OCI-LY3 (cell line): ENCODE measurements at regions not wholly inside any gene's neighbourhood (a gene's known extent, or its start where the extent isn't known, plus 50 kb on each side); places are given as distances from the start of the nearest gene placed in this dataset.

Experiments used
- EZH2phosphoT487 ChIP-seq: fragments of 200-600 bp; shearing (Covaris generic); IDR thresholded peaks from 2 replicates; pipeline ENCODE4 v1.6.1; 2018; ENCODE audit warnings: antibody characterized with exemption, mixed run types, low read depth
- TF ChIP-seq, protein P1 (sequence below): fragments of 200-600, 300-600 bp; sonication (generic); IDR thresholded peaks from 2 replicates; pipeline ENCODE4 v1.5.1; 2014; ENCODE audit warnings: antibody characterized with exemption, low read length, low read depth

DNA sequence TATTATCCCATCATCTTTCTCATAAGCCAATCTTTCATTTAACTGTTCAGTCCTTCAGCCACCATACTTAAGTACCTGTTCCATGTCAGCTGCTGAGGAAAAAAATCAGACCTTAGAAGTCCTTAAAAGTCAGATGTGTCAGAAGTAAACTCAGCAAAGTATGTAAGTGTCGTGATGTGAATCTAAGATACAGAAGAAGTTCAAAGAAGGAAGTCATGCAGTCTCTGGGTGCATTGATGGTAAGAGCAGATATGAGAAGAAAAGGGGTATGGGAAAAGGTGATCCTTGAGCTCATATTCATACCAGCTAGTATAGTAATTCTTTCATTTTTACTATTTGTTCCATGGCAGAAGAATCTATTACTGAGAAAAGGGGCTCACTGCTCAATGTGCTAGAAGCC lies 259.4 kb upstream of the CD180 start:
- TF ChIP-seq, protein P1, sequence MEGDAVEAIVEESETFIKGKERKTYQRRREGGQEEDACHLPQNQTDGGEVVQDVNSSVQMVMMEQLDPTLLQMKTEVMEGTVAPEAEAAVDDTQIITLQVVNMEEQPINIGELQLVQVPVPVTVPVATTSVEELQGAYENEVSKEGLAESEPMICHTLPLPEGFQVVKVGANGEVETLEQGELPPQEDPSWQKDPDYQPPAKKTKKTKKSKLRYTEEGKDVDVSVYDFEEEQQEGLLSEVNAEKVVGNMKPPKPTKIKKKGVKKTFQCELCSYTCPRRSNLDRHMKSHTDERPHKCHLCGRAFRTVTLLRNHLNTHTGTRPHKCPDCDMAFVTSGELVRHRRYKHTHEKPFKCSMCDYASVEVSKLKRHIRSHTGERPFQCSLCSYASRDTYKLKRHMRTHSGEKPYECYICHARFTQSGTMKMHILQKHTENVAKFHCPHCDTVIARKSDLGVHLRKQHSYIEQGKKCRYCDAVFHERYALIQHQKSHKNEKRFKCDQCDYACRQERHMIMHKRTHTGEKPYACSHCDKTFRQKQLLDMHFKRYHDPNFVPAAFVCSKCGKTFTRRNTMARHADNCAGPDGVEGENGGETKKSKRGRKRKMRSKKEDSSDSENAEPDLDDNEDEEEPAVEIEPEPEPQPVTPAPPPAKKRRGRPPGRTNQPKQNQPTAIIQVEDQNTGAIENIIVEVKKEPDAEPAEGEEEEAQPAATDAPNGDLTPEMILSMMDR: no peak
- no peak for TF ChIP-seq EZH2phosphoT487
